ENCODE measurements at regions not wholly inside any gene's neighbourhood (a gene's known extent, or its start where the extent isn't known, plus 50 kb on each side); places are given as distances from the start of the nearest gene placed in this dataset.

GRCh38 chr10:80701706-80702105 lies 164.0 kb downstream of the SH2D4B start:
- TF ChIP-seq, protein P1, sequence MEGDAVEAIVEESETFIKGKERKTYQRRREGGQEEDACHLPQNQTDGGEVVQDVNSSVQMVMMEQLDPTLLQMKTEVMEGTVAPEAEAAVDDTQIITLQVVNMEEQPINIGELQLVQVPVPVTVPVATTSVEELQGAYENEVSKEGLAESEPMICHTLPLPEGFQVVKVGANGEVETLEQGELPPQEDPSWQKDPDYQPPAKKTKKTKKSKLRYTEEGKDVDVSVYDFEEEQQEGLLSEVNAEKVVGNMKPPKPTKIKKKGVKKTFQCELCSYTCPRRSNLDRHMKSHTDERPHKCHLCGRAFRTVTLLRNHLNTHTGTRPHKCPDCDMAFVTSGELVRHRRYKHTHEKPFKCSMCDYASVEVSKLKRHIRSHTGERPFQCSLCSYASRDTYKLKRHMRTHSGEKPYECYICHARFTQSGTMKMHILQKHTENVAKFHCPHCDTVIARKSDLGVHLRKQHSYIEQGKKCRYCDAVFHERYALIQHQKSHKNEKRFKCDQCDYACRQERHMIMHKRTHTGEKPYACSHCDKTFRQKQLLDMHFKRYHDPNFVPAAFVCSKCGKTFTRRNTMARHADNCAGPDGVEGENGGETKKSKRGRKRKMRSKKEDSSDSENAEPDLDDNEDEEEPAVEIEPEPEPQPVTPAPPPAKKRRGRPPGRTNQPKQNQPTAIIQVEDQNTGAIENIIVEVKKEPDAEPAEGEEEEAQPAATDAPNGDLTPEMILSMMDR (IDR thresholded peaks at IDR 0.05; ENCODE audit: insufficient read depth, low read length, poor library complexity, severe bottlenecking) = no peak
- no peak for TF ChIP-seq EZH2phosphoT487 (conservative IDR thresholded peaks at IDR 0.05; ENCODE audit: low read length)

Data from SU-DHL-6 (cell line).